SU-DHL-6 (cell line): ENCODE measurements at regions not wholly inside any gene's neighbourhood (a gene's known extent, or its start where the extent isn't known, plus 50 kb on each side); places are given as distances from the start of the nearest gene placed in this dataset.

Experiments used
- H2AFZ ChIP-seq: fragments of 200-600 bp; sonication (generic); 2 replicates; pipeline ENCODE4 v1.6.1; 2014; ENCODE audit warnings: low read depth, mild to moderate bottlenecking, moderate library complexity, mixed read lengths, antibody characterized with exemption, low read length; ENCODE audit not compliant: severe bottlenecking
- H3F3A ChIP-seq: fragments of 200-600 bp; shearing (Covaris generic); 2 replicates; pipeline ENCODE4 v1.6.0; 2016; ENCODE audit warnings: antibody characterized with exemption, mild to moderate bottlenecking; ENCODE audit not compliant: insufficient read depth
- H3K27ac ChIP-seq: fragments of 200-600 bp; sonication (generic); 2 replicates; pipeline ENCODE4 v1.5.1; 2016; ENCODE audit warnings: low read depth, mild to moderate bottlenecking, low read length, moderate library complexity, mixed read lengths
- H3K27me3 ChIP-seq: fragments of 200-600 bp; sonication (generic), shearing (Covaris generic); 2 replicates; pipeline ENCODE4 v1.6.0; 2014; ENCODE audit warnings: mild to moderate bottlenecking, low read length
- H3K36me3 ChIP-seq: fragments of 200-600 bp; sonication (generic); 2 replicates; pipeline ENCODE4 v1.6.1; 2014; ENCODE audit warnings: mild to moderate bottlenecking, low read length, mixed read lengths
- H3K4me2 ChIP-seq: fragments of 300-600, 200-600 bp; shearing (Covaris generic), sonication (generic); 2 replicates; pipeline ENCODE4 v1.6.0; 2014; ENCODE audit warnings: low read length, low read depth, mild to moderate bottlenecking; ENCODE audit not compliant: poor library complexity, severe bottlenecking
- H3K4me3 ChIP-seq: fragments of 200-600 bp; sonication (generic); 2 replicates; pipeline ENCODE4 v1.5.1; 2014; ENCODE audit warnings: antibody characterized with exemption, low read length, mild to moderate bottlenecking, mixed read lengths; ENCODE audit not compliant: insufficient read depth, poor library complexity, severe bottlenecking
- H3K79me2 ChIP-seq: fragments of 200-600 bp; sonication (generic); 2 replicates; pipeline ENCODE4 v1.6.1; 2014; ENCODE audit warnings: mild to moderate bottlenecking, low read length, moderate library complexity; ENCODE audit not compliant: insufficient read depth
- H3K9ac ChIP-seq: fragments of 200-600 bp; sonication (generic); 2 replicates; pipeline ENCODE4 v1.7.0; 2014; ENCODE audit warnings: mild to moderate bottlenecking, low read length
- H3K9me2 ChIP-seq: fragments of 200-600 bp; sonication (generic); replicated peaks from 2 replicates; pipeline ENCODE4 v1.6.1; 2014; ENCODE audit warnings: low read length; ENCODE audit not compliant: insufficient read depth
- H3K9me3 ChIP-seq: fragments of 200-600 bp; sonication (generic); 2 replicates; pipeline ENCODE4 v1.6.1; 2014; ENCODE audit warnings: low read length, mixed read lengths; ENCODE audit not compliant: insufficient read depth
- H4K20me1 ChIP-seq: fragments of 200-600 bp; sonication (generic); 2 replicates; pipeline ENCODE4 v1.6.1; 2014; ENCODE audit warnings: low read depth, mild to moderate bottlenecking, antibody characterized with exemption, low read length, moderate library complexity, mixed read lengths
- EZH2phosphoT487 ChIP-seq: fragments of 200-600 bp; sonication (generic), shearing (Covaris generic); conservative IDR thresholded peaks from 2 replicates; pipeline ENCODE4 v1.6.1; 2018; ENCODE audit warnings: mild to moderate bottlenecking, antibody characterized with exemption, low read length, moderate library complexity, mixed read lengths
- TF ChIP-seq, protein P1 (sequence below): fragments of 200-600 bp; sonication (generic); IDR thresholded peaks from one replicate; pipeline ENCODE4 v1.5.1; 2017; ENCODE audit warnings: antibody characterized with exemption, mild to moderate bottlenecking, low read length, moderate library complexity; ENCODE audit not compliant: insufficient read depth, poor library complexity, severe bottlenecking

DNA sequence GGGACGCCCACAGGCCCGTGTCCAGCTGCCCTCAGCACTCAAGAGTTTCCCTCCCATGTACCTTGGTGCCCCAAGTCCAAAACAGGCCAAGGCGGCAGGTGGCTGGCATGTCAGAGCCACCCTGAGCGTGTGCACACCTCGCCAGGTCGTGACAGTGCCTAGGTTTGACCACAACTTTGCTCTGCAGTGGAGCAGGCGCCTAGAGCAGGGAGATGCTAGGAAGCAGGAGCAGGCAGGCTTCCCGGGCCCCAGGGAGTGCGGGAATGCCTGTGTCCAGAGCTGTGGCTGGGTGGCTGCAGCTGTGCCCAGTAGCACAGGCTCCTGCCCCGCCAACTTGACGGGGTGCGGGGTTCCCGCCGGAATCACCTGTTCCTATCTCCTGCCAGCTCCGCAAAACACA is 380.8 kb upstream of the IMPG1 start:
- H2AFZ ChIP-seq, result no peak overlapping the region
- no peak overlapping the region for H3K27ac ChIP-seq
- no peaks in the 10 kb centered on the region for H3K9me3 ChIP-seq
- no peaks in the 10 kb centered on the region for H3K27me3 ChIP-seq
- H3F3A ChIP-seq, result no peaks in the 10 kb centered on the region
- no peak overlapping the region for H3K9ac ChIP-seq
- no peaks in the 10 kb centered on the region for H3K79me2 ChIP-seq
- H3K9me2 ChIP-seq, result no peaks in the 10 kb centered on the region
- no peaks in the 10 kb centered on the region for H4K20me1 ChIP-seq
- H3K36me3 ChIP-seq, result no peaks in the 10 kb centered on the region
- TF ChIP-seq, protein P1, sequence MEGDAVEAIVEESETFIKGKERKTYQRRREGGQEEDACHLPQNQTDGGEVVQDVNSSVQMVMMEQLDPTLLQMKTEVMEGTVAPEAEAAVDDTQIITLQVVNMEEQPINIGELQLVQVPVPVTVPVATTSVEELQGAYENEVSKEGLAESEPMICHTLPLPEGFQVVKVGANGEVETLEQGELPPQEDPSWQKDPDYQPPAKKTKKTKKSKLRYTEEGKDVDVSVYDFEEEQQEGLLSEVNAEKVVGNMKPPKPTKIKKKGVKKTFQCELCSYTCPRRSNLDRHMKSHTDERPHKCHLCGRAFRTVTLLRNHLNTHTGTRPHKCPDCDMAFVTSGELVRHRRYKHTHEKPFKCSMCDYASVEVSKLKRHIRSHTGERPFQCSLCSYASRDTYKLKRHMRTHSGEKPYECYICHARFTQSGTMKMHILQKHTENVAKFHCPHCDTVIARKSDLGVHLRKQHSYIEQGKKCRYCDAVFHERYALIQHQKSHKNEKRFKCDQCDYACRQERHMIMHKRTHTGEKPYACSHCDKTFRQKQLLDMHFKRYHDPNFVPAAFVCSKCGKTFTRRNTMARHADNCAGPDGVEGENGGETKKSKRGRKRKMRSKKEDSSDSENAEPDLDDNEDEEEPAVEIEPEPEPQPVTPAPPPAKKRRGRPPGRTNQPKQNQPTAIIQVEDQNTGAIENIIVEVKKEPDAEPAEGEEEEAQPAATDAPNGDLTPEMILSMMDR, result no peak
- no peak for TF ChIP-seq EZH2phosphoT487
- no peak overlapping the region for H3K4me2 ChIP-seq
- no peak overlapping the region for H3K4me3 ChIP-seq

DNA sequence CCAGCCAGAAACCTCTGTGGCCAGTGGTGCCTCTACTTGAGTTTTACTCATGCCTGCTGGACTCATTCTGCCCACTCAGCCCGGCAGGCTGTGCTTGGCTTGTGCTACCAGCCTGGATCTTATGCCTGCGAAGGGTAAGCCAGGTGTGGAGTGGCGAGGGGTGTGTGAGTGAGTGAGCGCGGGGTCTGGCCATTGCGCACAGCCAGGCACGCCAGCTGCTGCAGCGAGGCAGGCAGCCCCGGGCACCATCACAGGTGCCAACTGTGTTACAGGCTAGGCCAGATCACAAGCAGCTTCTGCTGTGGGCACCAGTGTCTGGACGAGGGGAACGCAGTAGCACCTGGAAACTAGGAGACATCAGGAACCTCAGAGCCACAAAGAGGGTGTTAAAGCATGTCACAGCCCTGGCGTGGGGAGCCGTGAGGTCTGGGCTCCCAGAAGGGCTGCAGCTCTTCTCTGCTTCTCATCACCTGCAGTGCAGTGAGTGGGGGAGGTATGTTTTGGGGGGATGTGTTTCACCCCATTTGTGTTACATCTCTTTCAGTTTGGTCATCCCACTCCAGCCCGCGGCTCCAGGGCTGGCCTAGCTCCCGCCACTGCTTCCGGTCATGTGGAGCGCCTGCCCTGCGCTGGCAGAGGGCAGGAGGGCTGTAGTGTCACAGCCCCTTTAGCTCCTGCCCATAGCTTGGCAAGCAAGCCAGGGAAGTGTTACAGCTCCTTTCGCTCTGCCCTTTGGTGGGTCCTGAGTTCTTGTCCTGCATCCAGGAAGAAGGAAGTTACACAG is 379.7 kb upstream of the IMPG1 start:
- Histone ChIP-seq H3K79me2 (no peaks in the 10 kb centered on the region), H3K4me2 (no peak overlapping the region), H3F3A (no peaks in the 10 kb centered on the region), H3K27ac (no peak overlapping the region), H3K9me3 (no peaks in the 10 kb centered on the region), H3K9me2 (no peaks in the 10 kb centered on the region), H3K36me3 (no peaks in the 10 kb centered on the region), H4K20me1 (no peaks in the 10 kb centered on the region), H3K4me3 (no peak overlapping the region), H2AFZ (no peak overlapping the region), H3K9ac (no peak overlapping the region), H3K27me3 (no peaks in the 10 kb centered on the region)
- TF ChIP-seq, protein P1, result no peak
- no peak for TF ChIP-seq EZH2phosphoT487

DNA sequence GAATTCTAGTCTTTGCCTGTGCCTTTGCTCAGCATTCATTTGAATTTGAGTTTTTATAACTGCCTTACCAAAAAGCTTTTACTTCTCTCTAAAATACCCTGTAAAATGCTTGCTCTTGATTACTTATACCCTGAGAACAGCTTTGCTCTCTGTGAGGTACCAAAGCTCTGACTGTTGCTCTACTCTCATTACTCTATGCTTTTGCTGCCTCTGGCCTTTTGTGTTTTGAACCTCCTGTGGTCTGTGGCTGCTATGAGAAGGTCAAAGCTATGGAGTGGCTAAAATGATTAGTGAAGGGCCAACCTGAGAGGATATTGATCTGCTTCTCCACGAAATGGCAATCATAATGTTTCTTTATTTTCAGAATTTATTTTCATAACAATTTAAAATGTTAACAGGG is 375.6 kb upstream of the IMPG1 start:
- Histone ChIP-seq H3K9me3 (no peaks in the 10 kb centered on the region), H3K9ac (no peak overlapping the region), H3K9me2 (no peaks in the 10 kb centered on the region), H3K4me3 (no peak overlapping the region), H3F3A (no peaks in the 10 kb centered on the region), H4K20me1 (no peaks in the 10 kb centered on the region), H3K27me3 (no peaks in the 10 kb centered on the region), H3K27ac (no peak overlapping the region), H3K36me3 (no peaks in the 10 kb centered on the region), H3K4me2 (no peak overlapping the region), H3K79me2 (no peaks in the 10 kb centered on the region), H2AFZ (no peak overlapping the region)
- no peak for TF ChIP-seq EZH2phosphoT487
- TF ChIP-seq, protein P1, result no peak
